ENCODE measurements at regions not wholly inside any gene's neighbourhood (a gene's known extent, or its start where the extent isn't known, plus 50 kb on each side); places are given as distances from the start of the nearest gene placed in this dataset.

- TF ChIP-seq TAF1 (IDR thresholded peaks at IDR 0.05; ENCODE audit: borderline replicate concordance, insufficient read depth, low read length) = no peak
- no peak for TF ChIP-seq REST (IDR thresholded peaks at IDR 0.05; ENCODE audit: insufficient read depth in 1 of 2, low read depth in 2 of 2, low read length in 2 of 2)
- no peak for TF ChIP-seq FOXP2 (optimal IDR thresholded peaks at IDR 0.05; ENCODE audit: borderline replicate concordance, extremely low read depth, extremely low read length, insufficient read depth)
- no peak for TF ChIP-seq POLR2AphosphoS5 (IDR thresholded peaks at IDR 0.05; ENCODE audit: low read depth, low read length)
- no peak for TF ChIP-seq SIN3A (IDR thresholded peaks at IDR 0.05; ENCODE audit: borderline replicate concordance, insufficient read depth, low read length)
Observed at GRCh38 chr11:57081356-57081755, 92.6 kb downstream of the OR5AK2 start.

GRCh38 chr11:57082125-57082524, 93.4 kb downstream of the OR5AK2 start:
- TF ChIP-seq SIN3A (IDR thresholded peaks at IDR 0.05; ENCODE audit: borderline replicate concordance, insufficient read depth, low read length) (no peak), REST (IDR thresholded peaks at IDR 0.05; ENCODE audit: insufficient read depth in 1 of 2, low read depth in 2 of 2, low read length in 2 of 2) (no peak), FOXP2 (optimal IDR thresholded peaks at IDR 0.05; ENCODE audit: borderline replicate concordance, extremely low read depth, extremely low read length, insufficient read depth) (no peak), TAF1 (IDR thresholded peaks at IDR 0.05; ENCODE audit: borderline replicate concordance, insufficient read depth, low read length) (no peak), POLR2AphosphoS5 (IDR thresholded peaks at IDR 0.05; ENCODE audit: low read depth, low read length) (no peak)

- TF ChIP-seq POLR2AphosphoS5 (IDR thresholded peaks at IDR 0.05; ENCODE audit: low read depth, low read length) (no peak), FOXP2 (optimal IDR thresholded peaks at IDR 0.05; ENCODE audit: borderline replicate concordance, extremely low read depth, extremely low read length, insufficient read depth) (no peak), SIN3A (IDR thresholded peaks at IDR 0.05; ENCODE audit: borderline replicate concordance, insufficient read depth, low read length) (no peak), TAF1 (IDR thresholded peaks at IDR 0.05; ENCODE audit: borderline replicate concordance, insufficient read depth, low read length) (no peak), REST (IDR thresholded peaks at IDR 0.05; ENCODE audit: insufficient read depth in 1 of 2, low read depth in 2 of 2, low read length in 2 of 2) (no peak)
Observed at GRCh38 chr11:57083641-57084385, 95.1 kb downstream of the OR5AK2 start.

- TF ChIP-seq REST (IDR thresholded peaks at IDR 0.05; ENCODE audit: insufficient read depth in 1 of 2, low read depth in 2 of 2, low read length in 2 of 2) (no peak), TAF1 (IDR thresholded peaks at IDR 0.05; ENCODE audit: borderline replicate concordance, insufficient read depth, low read length) (no peak), POLR2AphosphoS5 (IDR thresholded peaks at IDR 0.05; ENCODE audit: low read depth, low read length) (no peak), FOXP2 (optimal IDR thresholded peaks at IDR 0.05; ENCODE audit: borderline replicate concordance, extremely low read depth, extremely low read length, insufficient read depth) (no peak), SIN3A (IDR thresholded peaks at IDR 0.05; ENCODE audit: borderline replicate concordance, insufficient read depth, low read length) (no peak)
Observed at GRCh38 chr11:57085611-57086010, 96.1 kb upstream of the LRRC55 start.

Data from PFSK-1 (cell line).